A549 (cell line): ENCODE measurements at regions not wholly inside any gene's neighbourhood (a gene's known extent, or its start where the extent isn't known, plus 50 kb on each side); places are given as distances from the start of the nearest gene placed in this dataset.

ENCODE experiments used
- ATAC-seq, 2 experiments: fragments of 200-7000 bp in 1 of 2; fragments of >200 bp in 1 of 2; cut with Nextera tagmentation in 1 of 2; cut with Tn5 transposase in 1 of 2; 3 replicates each; pipeline versions ENCODE4 v1.8.0 to v1.9.1; 2018 to 2020; ENCODE audit warnings: mild to moderate bottlenecking in 1 of 2, moderate library complexity in 1 of 2
- CTCF ChIA-PET: fragments of 300-600 bp; sonication (Branson Sonifier 250); formaldehyde crosslinking; extraction: SDS; loops from one replicate; lab custom pipeline; 2021; ENCODE audit warnings: antibody characterized with exemption, inconsistent platforms; lab: Yijun Ruan, JAX
- POLR2A ChIA-PET: fragments of 350-600 bp; formaldehyde crosslinking; extraction: SDS; loops from one replicate; lab custom pipeline; 2021; ENCODE audit warnings: antibody characterized with exemption, inconsistent platforms; lab: Yijun Ruan, JAX
- DNase-seq, 2 experiments: peaks; one replicate each; pipeline versions ENCODE4 v3.0.0 to v3.0.0-alpha.2; 2011 to 2016; ENCODE audit warnings: low read depth in 1 of 2, low spot score in 1 of 2
- FAIRE-seq: peaks from 2 replicates; lab custom pipeline; 2011; peaks lifted over from hg19 to GRCh38; lab: Jason Lieb, UNC
- H3K27ac ChIP-seq, 2 experiments: fragments of >200 bp; sonication (Bioruptor Twin); formaldehyde crosslinking; 3 replicates each; pipeline ENCODE4 v1.5.1; 2016 to 2017
- H3K4me1 ChIP-seq: fragments of >200 bp; sonication (Bioruptor Twin); formaldehyde crosslinking; 3 replicates; pipeline ENCODE4 v1.6.1; 2016
- H3K4me2 ChIP-seq: fragments of >200 bp; sonication (Bioruptor Twin); formaldehyde crosslinking; 3 replicates; pipeline ENCODE4 v1.6.1; 2016
- H3K4me3 ChIP-seq: fragments of >200 bp; sonication (Bioruptor Twin); formaldehyde crosslinking; 3 replicates; pipeline ENCODE4 v1.5.1; 2016
- H3K9me3 ChIP-seq: fragments of >200 bp; sonication (Bioruptor Twin); formaldehyde crosslinking; 3 replicates; pipeline ENCODE4 v1.6.1; 2016
- CBX2 ChIP-seq: fragments of 200-600 bp; sonication (generic); IDR thresholded peaks from 2 replicates; pipeline ENCODE4 v1.6.1; 2016; ENCODE audit warnings: low read depth, mild to moderate bottlenecking, borderline replicate concordance
- CEBPB ChIP-seq, 2 experiments: fragments of >200 bp in 1 of 2; sonication (Bioruptor Twin) in 1 of 2; formaldehyde crosslinking in 1 of 2; IDR thresholded peaks; 2 replicates each; pipeline ENCODE4 v1.6.1; 2012 to 2016
- EHF ChIP-seq: fragments of 250-450 bp; sonication (Bioruptor Pico); IDR thresholded peaks from 2 replicates; pipeline ENCODE4 v1.5.0; 2020; ENCODE audit warnings: mild to moderate bottlenecking
- EP300 ChIP-seq, 2 experiments: fragments of >200 bp; sonication (Bioruptor Twin); formaldehyde crosslinking; IDR thresholded peaks; 2 replicates in 1 of 2; 3 replicates in 1 of 2; pipeline ENCODE4 v1.6.1; 2016 to 2017
- ESRRA ChIP-seq: fragments of 150-350 bp; IDR thresholded peaks from 2 replicates; pipeline ENCODE4 v1.6.1; 2014; ENCODE audit warnings: mild to moderate bottlenecking, low read length, borderline replicate concordance
- FOSL2 ChIP-seq, 2 experiments: fragments of 450-650 bp in 1 of 2; fragments of >200 bp in 1 of 2; sonication (Bioruptor Twin) in 1 of 2; formaldehyde crosslinking; IDR thresholded peaks; 2 replicates each; pipeline versions ENCODE4 v1.5.0 to v1.6.1; 2016 to 2020; ENCODE audit warnings: mild to moderate bottlenecking in 1 of 2, moderate library complexity in 1 of 2
- FOXS1 ChIP-seq: fragments of 250-450 bp; sonication (Bioruptor Pico); IDR thresholded peaks from 2 replicates; pipeline ENCODE4 v1.5.0; 2020; ENCODE audit warnings: mild to moderate bottlenecking, moderate library complexity
- GATA3 ChIP-seq: IDR thresholded peaks from 2 replicates; pipeline ENCODE4 v1.6.1; 2012; ENCODE audit warnings: borderline replicate concordance
- HOXB13 ChIP-seq: fragments of 250-450 bp; sonication (Bioruptor Pico); IDR thresholded peaks from 2 replicates; pipeline ENCODE4 v1.5.0; 2020; ENCODE audit warnings: low read depth, mild to moderate bottlenecking, moderate library complexity
- HOXB5 ChIP-seq: fragments of 250-450 bp; sonication (Bioruptor Pico); IDR thresholded peaks from 2 replicates; pipeline ENCODE4 v1.5.0; 2020; ENCODE audit warnings: mild to moderate bottlenecking, moderate library complexity
- KDM1A ChIP-seq: fragments of 200-600 bp; sonication (generic); IDR thresholded peaks from 2 replicates; pipeline ENCODE4 v1.6.1; 2016; ENCODE audit warnings: low read depth, mild to moderate bottlenecking
- MAFK ChIP-seq: fragments of 450-650 bp; IDR thresholded peaks from 2 replicates; pipeline ENCODE4 v1.6.1; 2014; ENCODE audit not compliant: partially characterized antibody
- MAZ ChIP-seq: fragments of 150-350 bp; IDR thresholded peaks from 2 replicates; pipeline ENCODE4 v1.6.1; 2014; ENCODE audit warnings: antibody characterized with exemption, low read depth, low read length, borderline replicate concordance
- MYC ChIP-seq: IDR thresholded peaks from 2 replicates; pipeline ENCODE4 v1.6.1; 2012; ENCODE audit warnings: mild to moderate bottlenecking, inconsistent platforms, low read length, improper control_type of control experiment, borderline replicate concordance
- PHF8 ChIP-seq: fragments of 200-600 bp; sonication (generic); IDR thresholded peaks from 2 replicates; pipeline ENCODE4 v1.6.1; 2016; ENCODE audit warnings: low read depth, mild to moderate bottlenecking, antibody characterized with exemption, moderate library complexity, borderline replicate concordance
- POLR2AphosphoS2 ChIP-seq: conservative IDR thresholded peaks from 2 replicates; pipeline ENCODE4 v1.6.1; 2012; ENCODE audit warnings: low read length, improper control_type of control experiment, inconsistent platforms
- RARB ChIP-seq: fragments of 250-450 bp; sonication (Bioruptor Pico); IDR thresholded peaks from 2 replicates; pipeline ENCODE4 v1.8.0; 2021; ENCODE audit warnings: mild to moderate bottlenecking, moderate library complexity
- RFX5 ChIP-seq: fragments of 450-650 bp; IDR thresholded peaks from 2 replicates; pipeline ENCODE4 v1.7.1; 2014; ENCODE audit warnings: antibody characterized with exemption, mild to moderate bottlenecking, moderate library complexity
- SREBF2 ChIP-seq: fragments of 450-650 bp; IDR thresholded peaks from 2 replicates; pipeline ENCODE4 v1.6.1; 2014; ENCODE audit warnings: mild to moderate bottlenecking, moderate library complexity
- TFCP2L1 ChIP-seq: fragments of 250-450 bp; sonication (Bioruptor Pico); IDR thresholded peaks from 2 replicates; pipeline ENCODE4 v1.5.0; 2021; ENCODE audit warnings: mild to moderate bottlenecking
- TP53 ChIP-seq: fragments of 250-450 bp; sonication (Bioruptor Pico); IDR thresholded peaks from 2 replicates; pipeline ENCODE4 v1.5.0; 2021; ENCODE audit warnings: mild to moderate bottlenecking, moderate library complexity
- ZFP36 ChIP-seq: fragments of 450-650 bp; IDR thresholded peaks from 2 replicates; pipeline ENCODE4 v1.6.1; 2014; ENCODE audit warnings: borderline replicate concordance; ENCODE audit not compliant: partially characterized antibody
- WGBS: methylation state at CpG from one replicate; pipeline ENCODE4 v1.1.6; 2017; ENCODE audit errors: missing lambda C conversion rate; 5-methylcytosine and 5-hydroxymethylcytosine counted together
- TF ChIP-seq, protein P1 (sequence below): fragments of 250-450 bp; sonication (Bioruptor Pico); IDR thresholded peaks from 2 replicates; pipeline ENCODE4 v1.5.0; 2021; ENCODE audit warnings: mild to moderate bottlenecking, moderate library complexity, borderline replicate concordance
- TF ChIP-seq, protein P2 (sequence below): IDR thresholded peaks from 2 replicates; pipeline ENCODE4 v1.6.1; 2012; ENCODE audit warnings: low read depth, borderline replicate concordance
- TF ChIP-seq, protein P3 (sequence below): fragments of 250-450 bp; sonication (Bioruptor Pico); IDR thresholded peaks from 2 replicates; pipeline ENCODE4 v1.5.0; 2020; ENCODE audit warnings: low read depth, mild to moderate bottlenecking, moderate library complexity
- TF ChIP-seq, protein P4 (sequence below): IDR thresholded peaks from 2 replicates; pipeline ENCODE4 v1.6.1; 2012
- TF ChIP-seq, protein P5 (sequence below): fragments of 200-600 bp; sonication (generic); IDR thresholded peaks from 2 replicates; pipeline ENCODE4 v1.6.1; 2016; ENCODE audit warnings: antibody characterized with exemption, mild to moderate bottlenecking, moderate library complexity
- TF ChIP-seq, protein P6 (sequence below): fragments of 450-650 bp; IDR thresholded peaks from 2 replicates; pipeline ENCODE4 v1.6.1; 2014; ENCODE audit warnings: antibody characterized with exemption

DNA sequence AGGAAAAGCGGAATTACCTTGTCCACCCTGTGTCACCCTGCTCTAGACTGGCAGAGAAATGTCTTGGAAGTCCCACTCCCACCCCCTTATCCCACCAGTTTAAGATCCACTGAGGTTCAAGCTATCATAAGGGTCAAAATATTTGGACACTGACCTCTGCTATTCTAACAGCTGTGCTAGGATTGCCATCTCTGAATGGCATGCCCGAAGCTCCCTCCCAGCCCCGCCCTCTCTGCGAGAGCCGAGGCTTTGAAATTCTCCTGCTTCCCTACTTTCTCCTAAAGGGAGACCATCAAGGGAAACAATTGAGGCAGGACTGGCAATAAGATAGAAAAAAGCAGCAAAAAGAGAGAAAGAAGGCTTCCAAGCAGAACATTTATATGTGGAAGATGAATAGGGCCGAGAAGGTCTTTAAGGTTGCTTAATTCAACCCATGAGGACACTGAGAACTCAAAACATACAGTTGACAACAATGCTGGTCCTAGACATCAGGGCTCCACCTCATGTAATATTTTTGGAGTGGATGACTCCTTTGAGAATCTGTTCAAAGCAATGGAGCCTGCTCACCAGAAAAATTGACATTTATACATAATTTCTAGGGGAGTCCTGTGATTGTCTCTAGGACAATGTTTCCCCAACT lies 338.7 kb upstream of the F9 start:
- no peak for FAIRE-seq
- ChIA-PET POLR2A (no interaction called here), CTCF (no interaction called here)
- TF ChIP-seq GATA3 (no peak), HOXB13 (CRISPR knock-in tag) (no peak), KDM1A (no peak), SREBF2 (no peak), ZFP36 (no peak), CBX2 (no peak), PHF8 (no peak), FOSL2 (IDR thresholded peaks at IDR 0.05) (no peak), FOSL2 (CRISPR knock-in tag; IDR thresholded peaks at IDR 0.05) (no peak), EP300 (IDR thresholded peaks at IDR 0.05) (no peak)
- TF ChIP-seq, protein P1, sequence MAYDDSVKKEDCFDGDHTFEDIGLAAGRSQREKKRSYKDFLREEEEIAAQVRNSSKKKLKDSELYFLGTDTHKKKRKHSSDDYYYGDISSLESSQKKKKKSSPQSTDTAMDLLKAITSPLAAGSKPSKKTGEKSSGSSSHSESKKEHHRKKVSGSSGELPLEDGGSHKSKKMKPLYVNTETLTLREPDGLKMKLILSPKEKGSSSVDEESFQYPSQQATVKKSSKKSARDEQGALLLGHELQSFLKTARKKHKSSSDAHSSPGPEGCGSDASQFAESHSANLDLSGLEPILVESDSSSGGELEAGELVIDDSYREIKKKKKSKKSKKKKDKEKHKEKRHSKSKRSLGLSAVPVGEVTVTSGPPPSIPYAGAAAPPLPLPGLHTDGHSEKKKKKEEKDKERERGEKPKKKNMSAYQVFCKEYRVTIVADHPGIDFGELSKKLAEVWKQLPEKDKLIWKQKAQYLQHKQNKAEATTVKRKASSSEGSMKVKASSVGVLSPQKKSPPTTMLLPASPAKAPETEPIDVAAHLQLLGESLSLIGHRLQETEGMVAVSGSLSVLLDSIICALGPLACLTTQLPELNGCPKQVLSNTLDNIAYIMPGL (CRISPR knock-in tag), result no peak
- TF ChIP-seq, protein P2, sequence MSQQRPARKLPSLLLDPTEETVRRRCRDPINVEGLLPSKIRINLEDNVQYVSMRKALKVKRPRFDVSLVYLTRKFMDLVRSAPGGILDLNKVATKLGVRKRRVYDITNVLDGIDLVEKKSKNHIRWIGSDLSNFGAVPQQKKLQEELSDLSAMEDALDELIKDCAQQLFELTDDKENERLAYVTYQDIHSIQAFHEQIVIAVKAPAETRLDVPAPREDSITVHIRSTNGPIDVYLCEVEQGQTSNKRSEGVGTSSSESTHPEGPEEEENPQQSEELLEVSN, result no peak
- TF ChIP-seq, protein P3, sequence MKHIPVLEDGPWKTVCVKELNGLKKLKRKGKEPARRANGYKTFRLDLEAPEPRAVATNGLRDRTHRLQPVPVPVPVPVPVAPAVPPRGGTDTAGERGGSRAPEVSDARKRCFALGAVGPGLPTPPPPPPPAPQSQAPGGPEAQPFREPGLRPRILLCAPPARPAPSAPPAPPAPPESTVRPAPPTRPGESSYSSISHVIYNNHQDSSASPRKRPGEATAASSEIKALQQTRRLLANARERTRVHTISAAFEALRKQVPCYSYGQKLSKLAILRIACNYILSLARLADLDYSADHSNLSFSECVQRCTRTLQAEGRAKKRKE, result no peak
- 21% methylated on average over 5 of the region's 6 CpGs for WGBS
- Histone ChIP-seq H3K4me3 (no peak overlapping the region), H3K9me3 (no peaks in the 10 kb centered on the region), H3K4me1 (no peaks in the 10 kb centered on the region), H3K27ac (no peak overlapping the region), H3K4me2 (no peak overlapping the region)
- no peak for DNase-seq
- ATAC-seq, result no peak

DNA sequence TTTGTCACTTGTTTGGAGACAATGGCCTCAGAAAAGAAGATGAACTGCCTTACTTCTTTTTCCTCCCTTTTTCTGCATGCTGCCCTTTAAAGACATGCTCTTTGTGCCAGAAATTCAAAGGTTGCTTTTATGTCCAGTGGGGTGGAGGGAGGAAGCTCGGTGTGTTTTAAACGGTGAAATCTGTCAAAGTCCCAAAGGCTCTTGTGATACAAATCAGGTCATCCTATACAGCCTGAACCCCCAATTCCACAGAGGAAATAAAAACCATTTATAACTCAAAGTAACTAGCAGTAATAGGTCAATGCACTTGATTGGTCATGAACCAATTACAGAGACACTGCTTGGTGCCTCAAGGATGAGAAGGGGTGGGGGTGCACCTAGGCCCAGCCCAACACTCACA lies 339.3 kb upstream of the F9 start:
- no peak for FAIRE-seq
- POLR2A ChIA-PET, result no interaction called here
- no peak for ATAC-seq
- Histone ChIP-seq H3K4me2 (no peak overlapping the region), H3K9me3 (no peaks in the 10 kb centered on the region), H3K4me1 (no peaks in the 10 kb centered on the region), H3K4me3 (no peak overlapping the region), H3K27ac (no peak overlapping the region)
- WGBS, result 4% methylated on average over 2 of the region's 2 CpGs
- CTCF ChIA-PET, result no interaction called here
- no peak for DNase-seq
- TF ChIP-seq POLR2AphosphoS2 (no peak), TFCP2L1 (CRISPR knock-in tag) (no peak), FOXS1 (CRISPR knock-in tag) (no peak), HOXB5 (CRISPR knock-in tag) (no peak), MAFK (no peak), RARB (no peak), MYC (no peak), RFX5 (no peak), CEBPB (IDR thresholded peaks at IDR 0.05) (no peak), ESRRA (no peak), EHF (no peak), TP53 (CRISPR knock-in tag) (no peak), MAZ (no peak), GATA3 (no peak), ZFP36 (no peak)
- TF ChIP-seq, protein P4, sequence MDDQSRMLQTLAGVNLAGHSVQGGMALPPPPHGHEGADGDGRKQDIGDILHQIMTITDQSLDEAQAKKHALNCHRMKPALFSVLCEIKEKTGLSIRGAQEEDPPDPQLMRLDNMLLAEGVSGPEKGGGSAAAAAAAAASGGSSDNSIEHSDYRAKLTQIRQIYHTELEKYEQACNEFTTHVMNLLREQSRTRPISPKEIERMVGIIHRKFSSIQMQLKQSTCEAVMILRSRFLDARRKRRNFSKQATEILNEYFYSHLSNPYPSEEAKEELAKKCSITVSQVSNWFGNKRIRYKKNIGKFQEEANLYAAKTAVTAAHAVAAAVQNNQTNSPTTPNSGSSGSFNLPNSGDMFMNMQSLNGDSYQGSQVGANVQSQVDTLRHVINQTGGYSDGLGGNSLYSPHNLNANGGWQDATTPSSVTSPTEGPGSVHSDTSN, result no peak
- TF ChIP-seq, protein P5, sequence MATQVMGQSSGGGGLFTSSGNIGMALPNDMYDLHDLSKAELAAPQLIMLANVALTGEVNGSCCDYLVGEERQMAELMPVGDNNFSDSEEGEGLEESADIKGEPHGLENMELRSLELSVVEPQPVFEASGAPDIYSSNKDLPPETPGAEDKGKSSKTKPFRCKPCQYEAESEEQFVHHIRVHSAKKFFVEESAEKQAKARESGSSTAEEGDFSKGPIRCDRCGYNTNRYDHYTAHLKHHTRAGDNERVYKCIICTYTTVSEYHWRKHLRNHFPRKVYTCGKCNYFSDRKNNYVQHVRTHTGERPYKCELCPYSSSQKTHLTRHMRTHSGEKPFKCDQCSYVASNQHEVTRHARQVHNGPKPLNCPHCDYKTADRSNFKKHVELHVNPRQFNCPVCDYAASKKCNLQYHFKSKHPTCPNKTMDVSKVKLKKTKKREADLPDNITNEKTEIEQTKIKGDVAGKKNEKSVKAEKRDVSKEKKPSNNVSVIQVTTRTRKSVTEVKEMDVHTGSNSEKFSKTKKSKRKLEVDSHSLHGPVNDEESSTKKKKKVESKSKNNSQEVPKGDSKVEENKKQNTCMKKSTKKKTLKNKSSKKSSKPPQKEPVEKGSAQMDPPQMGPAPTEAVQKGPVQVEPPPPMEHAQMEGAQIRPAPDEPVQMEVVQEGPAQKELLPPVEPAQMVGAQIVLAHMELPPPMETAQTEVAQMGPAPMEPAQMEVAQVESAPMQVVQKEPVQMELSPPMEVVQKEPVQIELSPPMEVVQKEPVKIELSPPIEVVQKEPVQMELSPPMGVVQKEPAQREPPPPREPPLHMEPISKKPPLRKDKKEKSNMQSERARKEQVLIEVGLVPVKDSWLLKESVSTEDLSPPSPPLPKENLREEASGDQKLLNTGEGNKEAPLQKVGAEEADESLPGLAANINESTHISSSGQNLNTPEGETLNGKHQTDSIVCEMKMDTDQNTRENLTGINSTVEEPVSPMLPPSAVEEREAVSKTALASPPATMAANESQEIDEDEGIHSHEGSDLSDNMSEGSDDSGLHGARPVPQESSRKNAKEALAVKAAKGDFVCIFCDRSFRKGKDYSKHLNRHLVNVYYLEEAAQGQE, result no peak
- TF ChIP-seq, protein P6, sequence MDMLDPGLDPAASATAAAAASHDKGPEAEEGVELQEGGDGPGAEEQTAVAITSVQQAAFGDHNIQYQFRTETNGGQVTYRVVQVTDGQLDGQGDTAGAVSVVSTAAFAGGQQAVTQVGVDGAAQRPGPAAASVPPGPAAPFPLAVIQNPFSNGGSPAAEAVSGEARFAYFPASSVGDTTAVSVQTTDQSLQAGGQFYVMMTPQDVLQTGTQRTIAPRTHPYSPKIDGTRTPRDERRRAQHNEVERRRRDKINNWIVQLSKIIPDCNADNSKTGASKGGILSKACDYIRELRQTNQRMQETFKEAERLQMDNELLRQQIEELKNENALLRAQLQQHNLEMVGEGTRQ, result no peak
